Activated CD4-positive, alpha-beta T cell treated with anti-CD3 and anti-CD28 coated beads, Interleukin-2, amount 50 U/mL, for 48 hours (primary cell): ENCODE measurements at regions not wholly inside any gene's neighbourhood (a gene's known extent, or its start where the extent isn't known, plus 50 kb on each side); places are given as distances from the start of the nearest gene placed in this dataset.
"Not testable (repeated sequence)": the region's sequence is repeated elsewhere in the genome, so short reads cannot be mapped to it uniquely, and the experiment has no call there.

ENCODE experiments used
- DNase-seq, 2 experiments: peaks; one replicate each; pipeline ENCODE4 v3.0.0-alpha.2; 2020

DNA sequence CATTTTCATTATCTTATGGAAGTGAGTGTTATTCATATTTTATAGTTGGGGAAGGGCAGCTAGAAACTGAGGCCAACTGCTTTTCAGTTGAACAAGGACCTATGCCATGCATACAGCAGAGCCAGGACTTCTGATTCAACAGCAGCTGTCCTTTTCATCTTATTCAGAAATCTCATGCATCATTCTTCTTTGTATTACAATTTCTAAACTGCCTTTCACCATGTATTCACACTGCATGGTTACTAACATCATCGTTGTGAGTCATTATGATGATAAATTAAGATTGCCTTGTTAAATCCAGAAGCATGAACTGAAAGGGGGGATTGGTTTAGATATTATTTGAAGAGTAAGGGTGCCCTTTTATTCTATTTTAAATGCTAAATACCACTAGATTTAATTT, 1470.1 kb upstream of the GOT2 start:
- no peak for DNase-seq

- DNase-seq: no peak
Measured at GRCh38 chr16:60203525-60204124, 1469.5 kb upstream of the GOT2 start.

GRCh38 chr16:60200729-60201128, 1466.6 kb upstream of the GOT2 start:
- DNase-seq: not testable (repeated sequence)

GRCh38 chr16:60200161-60200560, 1466.0 kb upstream of the GOT2 start:
- DNase-seq: no peak

GRCh38 chr16:60199150-60199549, 1465.0 kb upstream of the GOT2 start:
- no peak for DNase-seq

GRCh38 chr16:60181536-60181935, 1447.4 kb upstream of the GOT2 start:
- no peak for DNase-seq

- no peak for DNase-seq
Measured at GRCh38 chr16:60180609-60181008, 1446.5 kb upstream of the GOT2 start.

DNA sequence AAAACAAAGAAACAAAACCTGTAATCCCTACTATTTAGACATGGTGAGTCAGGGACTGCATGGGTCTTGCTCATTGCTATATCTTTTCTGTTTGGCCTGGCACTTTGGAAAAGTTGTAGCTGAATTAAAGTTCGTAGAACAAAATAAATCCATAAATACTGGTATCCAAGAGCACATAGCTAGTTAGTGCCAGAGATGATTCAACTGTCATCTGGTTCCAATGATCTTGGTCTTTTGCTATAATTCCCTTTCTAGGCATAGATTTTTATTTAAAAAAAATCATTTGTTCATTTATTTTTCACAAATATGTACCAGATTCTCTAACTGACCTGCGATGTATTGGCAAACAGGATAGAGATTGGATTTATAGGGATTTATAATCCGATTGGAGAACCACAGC, 1436.1 kb upstream of the GOT2 start:
- DNase-seq: no peak

DNA sequence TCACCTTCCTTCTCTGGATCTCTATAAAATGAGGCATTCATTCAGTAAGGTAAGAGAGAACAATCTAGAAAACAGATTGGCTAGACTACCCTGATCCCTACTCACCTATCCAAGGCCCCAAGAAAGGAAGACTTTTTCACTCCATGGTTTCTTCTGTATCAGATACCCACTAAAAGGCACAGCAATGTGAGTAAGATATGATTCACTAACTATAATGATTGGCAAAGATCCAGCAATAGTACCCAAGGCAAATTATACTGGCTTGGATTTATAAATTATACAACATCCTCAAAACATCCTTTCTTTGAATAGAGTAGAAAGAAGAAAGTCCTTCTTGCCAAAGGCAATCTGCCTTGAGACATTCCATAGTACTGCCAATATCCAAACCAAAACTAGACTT, 1432.0 kb upstream of the GOT2 start:
- no peak for DNase-seq

GRCh38 chr16:60151987-60152386, 1417.9 kb upstream of the GOT2 start:
- DNase-seq: no peak

DNA sequence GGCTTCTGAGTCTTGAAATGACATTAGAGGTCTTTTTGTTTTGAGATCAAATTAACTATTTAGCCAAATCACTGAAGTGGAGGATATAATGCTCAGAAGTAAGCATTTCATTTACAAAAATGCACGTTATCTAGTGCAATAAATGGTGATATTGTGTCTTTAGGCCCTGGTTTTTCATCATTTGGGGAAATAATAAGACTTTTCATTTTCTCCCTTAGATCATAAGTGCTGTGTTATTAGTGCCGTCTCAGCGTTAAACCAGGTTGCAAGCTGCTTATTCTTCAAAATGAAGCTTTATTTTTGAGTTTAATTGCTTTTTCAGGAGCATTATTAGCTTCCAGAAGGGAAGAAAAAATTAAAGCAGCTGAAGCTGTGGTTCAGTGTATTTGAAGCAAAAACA, 1416.8 kb upstream of the GOT2 start:
- no peak for DNase-seq

DNA sequence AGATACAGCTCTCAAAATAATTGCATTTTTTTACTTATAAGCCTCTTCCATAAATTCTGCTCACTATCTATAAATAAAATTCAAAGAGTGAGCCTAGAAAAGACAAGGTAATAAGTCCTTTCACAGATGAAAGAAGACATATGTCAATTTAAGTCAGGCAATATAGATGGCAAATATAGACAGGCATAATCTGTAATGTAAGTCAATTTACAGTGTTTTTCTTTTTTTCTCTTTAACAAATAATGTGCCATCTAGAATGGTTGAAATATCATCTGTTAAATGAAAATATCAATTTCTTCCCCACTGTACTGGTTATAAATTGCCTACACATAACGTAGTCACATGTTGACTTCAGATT, 1409.2 kb upstream of the GOT2 start:
- DNase-seq: no peak

DNA sequence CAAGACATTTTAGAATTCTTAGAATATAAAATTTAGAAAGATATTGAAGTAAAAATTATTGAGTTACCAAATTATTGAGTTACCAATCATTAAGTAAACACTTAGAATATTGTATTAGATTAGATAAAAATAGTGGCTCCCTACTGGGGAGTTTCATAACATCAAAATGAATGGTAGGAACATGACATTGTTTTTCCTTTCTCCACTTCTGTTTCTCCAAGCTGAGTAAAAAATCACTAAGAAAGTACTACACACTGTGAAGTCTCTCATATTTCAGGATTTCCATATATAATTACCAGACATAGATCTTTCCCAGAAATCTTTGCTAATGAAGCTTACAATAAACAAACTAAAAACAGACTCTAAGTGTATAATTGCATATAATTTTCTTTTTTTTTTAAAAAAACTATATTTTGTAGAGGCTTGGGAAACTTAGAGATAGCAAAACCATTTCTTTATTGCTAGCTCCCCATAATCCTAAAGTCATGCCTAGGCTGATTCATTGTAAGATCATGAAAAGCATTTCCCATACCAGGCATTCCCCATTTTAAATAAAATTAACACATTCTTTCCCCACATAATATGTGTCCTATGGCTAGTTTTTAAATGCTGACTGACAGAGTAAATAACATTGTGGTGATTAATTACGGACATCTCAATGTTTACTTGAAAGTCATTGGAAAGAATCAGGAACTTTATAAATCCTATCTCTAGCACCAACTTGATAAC, 1408.7 kb upstream of the GOT2 start:
- no peak for DNase-seq

- DNase-seq: no peak
Measured at GRCh38 chr16:60137891-60138290, 1403.8 kb upstream of the GOT2 start.

- no peak for DNase-seq
Measured at GRCh38 chr16:60127196-60127595, 1393.1 kb upstream of the GOT2 start.

DNA sequence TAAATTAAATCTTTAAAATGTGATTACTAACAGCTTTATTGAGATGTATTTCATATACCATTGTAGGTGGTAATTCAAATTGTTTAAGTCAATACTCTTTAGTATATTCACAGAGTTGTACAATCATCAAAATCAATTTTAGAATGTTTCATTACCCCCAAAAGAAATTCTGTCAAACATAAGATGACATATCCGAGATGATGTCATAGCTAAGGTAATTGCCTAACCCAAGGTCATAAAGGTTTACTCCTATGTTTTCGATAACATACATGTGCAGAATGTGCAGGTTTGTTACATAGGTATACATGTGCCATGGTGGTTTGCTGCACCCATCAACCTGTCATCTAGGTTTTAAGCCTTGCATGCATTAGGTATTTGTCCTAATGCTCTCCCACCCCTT, 1392.0 kb upstream of the GOT2 start:
- DNase-seq: not testable (repeated sequence)

GRCh38 chr16:60123392-60124023, 1389.4 kb upstream of the GOT2 start:
- no peak for DNase-seq

DNA sequence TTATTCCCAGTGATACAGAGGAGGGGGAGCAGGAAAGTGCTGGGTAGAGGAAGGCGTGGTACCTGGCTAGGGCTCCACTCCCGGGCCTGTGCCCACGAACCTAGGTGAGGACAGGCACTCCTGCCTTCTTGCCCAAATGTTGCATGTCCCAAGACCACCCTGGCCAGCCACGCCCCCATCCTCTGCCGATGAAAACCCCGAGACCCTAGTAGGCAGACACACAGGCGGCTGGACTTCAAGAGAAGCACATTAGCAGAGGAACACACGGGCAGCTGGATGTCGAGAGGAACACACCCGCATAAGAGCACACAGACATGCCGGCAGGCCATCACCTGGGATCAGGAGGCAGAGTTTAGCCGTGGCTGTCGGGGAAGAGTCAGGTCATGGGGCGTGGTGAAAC, 1386.5 kb upstream of the GOT2 start:
- no peak for DNase-seq

DNA sequence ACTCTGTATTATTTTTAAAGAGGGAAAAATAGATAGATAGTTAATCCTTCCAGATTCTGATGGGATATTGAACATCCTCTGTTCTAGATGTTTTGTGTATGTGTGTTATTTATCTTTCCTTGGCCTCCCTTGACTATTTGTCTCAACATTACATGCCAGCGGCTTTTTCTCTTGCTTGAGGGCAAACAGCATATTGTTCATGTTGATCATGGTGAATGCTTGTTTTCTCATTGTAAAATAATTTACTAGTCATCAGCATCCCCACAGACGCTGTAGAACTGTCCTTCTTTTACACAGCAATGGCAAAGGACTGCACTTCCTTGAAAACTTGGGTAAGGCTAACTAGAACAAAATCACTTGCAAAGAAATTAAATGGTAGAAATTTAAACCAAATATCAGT, 1376.4 kb upstream of the GOT2 start:
- DNase-seq: no peak

DNA sequence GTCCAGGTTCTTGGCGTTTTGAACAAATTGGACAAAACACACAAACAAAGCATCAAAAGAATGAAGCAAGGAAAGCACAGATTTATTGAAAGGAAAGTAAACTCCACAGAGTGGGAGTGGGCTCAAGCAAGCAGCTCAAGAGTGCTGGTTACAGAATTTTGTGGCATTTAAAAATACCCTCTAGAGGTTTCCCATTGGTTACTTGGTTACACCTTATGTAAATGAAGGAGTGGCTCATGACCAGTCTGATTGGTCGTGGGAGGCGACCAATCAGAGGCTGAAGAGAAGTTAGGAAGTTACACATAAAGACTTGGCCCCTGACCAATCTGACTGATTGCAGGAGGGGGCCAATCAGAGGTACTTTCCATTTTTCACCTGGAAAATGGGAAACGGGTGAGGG, 1373.8 kb upstream of the GOT2 start:
- DNase-seq: no peak

DNA sequence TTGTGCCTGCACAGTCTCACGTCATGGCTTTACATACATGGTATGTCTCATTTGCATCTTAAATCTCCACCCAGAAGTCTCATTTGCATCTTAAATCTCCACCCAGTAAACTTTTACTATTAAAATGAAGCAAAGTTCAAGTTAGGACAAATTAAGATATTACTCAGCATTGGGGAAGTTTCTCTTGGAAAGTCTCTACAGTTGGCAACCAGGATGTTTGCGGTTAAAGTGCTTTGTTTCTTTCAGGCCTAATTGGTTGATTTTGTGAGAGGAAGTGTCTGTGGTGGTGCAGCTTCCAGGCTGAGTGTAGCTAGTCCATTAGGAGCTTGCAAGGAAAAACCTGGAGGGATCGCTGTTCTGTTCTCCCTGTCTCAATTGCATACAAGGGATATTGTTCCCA, 1373.3 kb upstream of the GOT2 start:
- no peak for DNase-seq

GRCh38 chr16:60100371-60100770, 1366.3 kb upstream of the GOT2 start:
- DNase-seq: no peak

- DNase-seq: no peak
Measured at GRCh38 chr16:60091529-60091928, 1357.4 kb upstream of the GOT2 start.

GRCh38 chr16:60091071-60091470, 1357.0 kb upstream of the GOT2 start:
- no peak for DNase-seq

GRCh38 chr16:60087530-60087929, 1353.4 kb upstream of the GOT2 start:
- no peak for DNase-seq
